GM12878 (cell line): ENCODE measurements at regions not wholly inside any gene's neighbourhood (a gene's known extent, or its start where the extent isn't known, plus 50 kb on each side); places are given as distances from the start of the nearest gene placed in this dataset.

ENCODE experiments used
- ATAC-seq: fragments of 200-7000 bp; cut with Tn5 transposase; 3 replicates; pipeline ENCODE4 v1.9.1; 2020; ENCODE audit warnings: mild to moderate bottlenecking, moderate library complexity
- BruUV-seq: library from RNA; stranded (reverse); fragments of 400-500 nt; replicated peaks from 2 replicates; lab custom pipeline; 2021; lab: Mats Ljungman, UMichigan
- CTCF ChIA-PET: fragments of 300-600 bp; sonication (Branson Sonifier 250); formaldehyde crosslinking; extraction: SDS; loops from one replicate; lab custom pipeline; 2021; ENCODE audit warnings: inconsistent platforms; lab: Yijun Ruan, JAX
- POLR2A ChIA-PET: fragments of 350-600 bp; formaldehyde crosslinking; extraction: SDS; loops from one replicate; lab custom pipeline; 2021; ENCODE audit warnings: inconsistent platforms; lab: Charles Lee
- RAD21 ChIA-PET: fragments of 300-600 bp; sonication (Branson Sonifier 250); formaldehyde crosslinking; loops from one replicate; lab custom pipeline; 2023; ENCODE audit warnings: antibody characterized with exemption; ENCODE audit not compliant: unreplicated experiment; lab: Charles Lee
- SMC1A ChIA-PET: fragments of 300-600 bp; sonication (Branson Sonifier 250); formaldehyde crosslinking; loops from one replicate; lab custom pipeline; 2023; ENCODE audit not compliant: unreplicated experiment, uncharacterized antibody; lab: Charles Lee
- DNase-seq: peaks from one replicate; pipeline ENCODE4 v3.0.0-alpha.2; 2011; ENCODE audit warnings: low read depth, low spot score
- FAIRE-seq: peaks from 3 replicates; lab custom pipeline; 2011; peaks lifted over from hg19 to GRCh38; lab: Jason Lieb, UNC
- H2AFZ ChIP-seq: 2 replicates; pipeline ENCODE4 v1.6.0; 2011; ENCODE audit warnings: low read depth, low read length, control low read depth; ENCODE audit not compliant: control insufficient read depth
- H3K27ac ChIP-seq: 2 replicates; pipeline ENCODE4 v1.5.1; 2011; ENCODE audit warnings: control low read depth; ENCODE audit not compliant: control insufficient read depth, insufficient read depth
- H3K27me3 ChIP-seq, 2 experiments: replicated peaks in 1 of 2; 2 replicates each; pipeline versions ENCODE4 v1.6.0 to v1.6.1; 2011; ENCODE audit warnings: low read length in 1 of 2; ENCODE audit not compliant: control insufficient read depth in 2 of 2, insufficient read depth in 2 of 2
- H3K36me3 ChIP-seq, 2 experiments: 2 replicates each; pipeline ENCODE4 v1.5.1; 2011; ENCODE audit warnings: low read length in 1 of 2; ENCODE audit not compliant: control insufficient read depth in 2 of 2, insufficient read depth in 2 of 2
- H3K4me1 ChIP-seq: 2 replicates; pipeline ENCODE4 v1.6.1; 2011; ENCODE audit warnings: mild to moderate bottlenecking, low read length, moderate library complexity, mixed read lengths; ENCODE audit not compliant: control insufficient read depth, insufficient read depth
- H3K4me2 ChIP-seq: 2 replicates; pipeline ENCODE4 v1.6.0; 2011; ENCODE audit warnings: control low read depth; ENCODE audit not compliant: control insufficient read depth, insufficient read depth
- H3K4me3 ChIP-seq: fragments of 200-600 bp; sonication (generic); 2 replicates; pipeline ENCODE4 v1.5.1; 2016
- H3K79me2 ChIP-seq: 2 replicates; pipeline ENCODE4 v1.6.0; 2011; ENCODE audit warnings: low read length; ENCODE audit not compliant: control insufficient read depth, insufficient read depth
- H3K9ac ChIP-seq: 2 replicates; pipeline ENCODE4 v1.8.0; 2011; ENCODE audit warnings: low read length, control low read depth, mixed read lengths; ENCODE audit not compliant: control insufficient read depth, insufficient read depth
- H3K9me3 ChIP-seq: replicated peaks from 3 replicates; pipeline ENCODE4 v1.5.1; 2011; ENCODE audit warnings: mild to moderate bottlenecking, low read length; ENCODE audit not compliant: control insufficient read depth, insufficient read depth
- H4K20me1 ChIP-seq: 2 replicates; pipeline ENCODE4 v1.6.0; 2011; ENCODE audit not compliant: control insufficient read depth, insufficient read depth
- ASH2L ChIP-seq: fragments of 300-600, 200-600 bp; sonication (generic); IDR thresholded peaks from 2 replicates; pipeline ENCODE4 v1.6.1; 2017; ENCODE audit warnings: low read depth, mild to moderate bottlenecking, borderline replicate concordance
- BACH1 ChIP-seq: fragments of 450-650 bp; IDR thresholded peaks from 2 replicates; pipeline ENCODE4 v1.6.1; 2017; ENCODE audit warnings: mild to moderate bottlenecking, borderline replicate concordance
- CREB1 ChIP-seq: IDR thresholded peaks from 2 replicates; pipeline ENCODE4 v1.6.1; 2012; ENCODE audit warnings: low read depth, mild to moderate bottlenecking, inconsistent platforms
- CREM ChIP-seq: IDR thresholded peaks from 2 replicates; pipeline ENCODE4 v1.6.1; 2014; ENCODE audit warnings: antibody characterized with exemption, low read depth
- IRF4 ChIP-seq: IDR thresholded peaks from 2 replicates; pipeline ENCODE4 v1.6.1; 2011; ENCODE audit warnings: low read depth, low read length
- KAT2A ChIP-seq: conservative IDR thresholded peaks from 2 replicates; pipeline ENCODE4 v1.6.1; 2011; ENCODE audit warnings: low read depth, low read length; ENCODE audit not compliant: control insufficient read depth
- KLF5 ChIP-seq: fragments of 450-650 bp; IDR thresholded peaks from 2 replicates; pipeline ENCODE4 v1.6.1; 2014; ENCODE audit warnings: mild to moderate bottlenecking; ENCODE audit not compliant: partially characterized antibody
- NR2F1 ChIP-seq: fragments of 450-650 bp; conservative IDR thresholded peaks from 2 replicates; pipeline ENCODE4 v1.6.1; 2017; ENCODE audit warnings: mild to moderate bottlenecking
- PML ChIP-seq: IDR thresholded peaks from 2 replicates; pipeline ENCODE4 v1.6.1; 2012; ENCODE audit warnings: low read length, inconsistent platforms
- STAT3 ChIP-seq: IDR thresholded peaks from 2 replicates; pipeline ENCODE4 v1.6.1; 2011; ENCODE audit warnings: low read depth, low read length, improper control_type of control experiment
- TAF1 ChIP-seq: IDR thresholded peaks from 2 replicates; pipeline ENCODE4 v1.6.1; 2011; ENCODE audit warnings: mild to moderate bottlenecking, low read depth, low read length, borderline replicate concordance
- YBX1 ChIP-seq: fragments of 450-650 bp; IDR thresholded peaks from 2 replicates; pipeline ENCODE4 v1.6.1; 2016; ENCODE audit warnings: antibody characterized with exemption
- YY1 ChIP-seq: IDR thresholded peaks from 2 replicates; pipeline ENCODE4 v1.6.1; 2011; ENCODE audit warnings: low read depth, mild to moderate bottlenecking, low read length
- WGBS: methylation state at CpG from one replicate; pipeline ENCODE4 v1.1.6; 2016; ENCODE audit warnings: low lambda C conversion rate; ENCODE audit not compliant: insufficient replicate concordance, insufficient coverage; ENCODE audit errors: missing lambda C conversion rate; 5-methylcytosine and 5-hydroxymethylcytosine counted together
- in situ Hi-C: fragments of 300-500 bp; cut with MboI; formaldehyde crosslinking; loops from 9 replicates; pipeline ENCODE4 v1.14.3; 2018; ENCODE audit warnings: mixed read lengths
- intact Hi-C: fragments of 100-400 bp; cut with micrococcal nuclease; formaldehyde crosslinking; loops from one replicate; pipeline ENCODE4 v1.14.2; 2022; ENCODE audit not compliant: unreplicated experiment
- TF ChIP-seq, protein P1 (sequence below), 3 experiments: IDR thresholded peaks in 2 of 3; conservative IDR thresholded peaks in 1 of 3; 2 replicates each; pipeline ENCODE4 v1.5.1; 2011; ENCODE audit warnings: low read depth in 3 of 3, low read length in 3 of 3, mild to moderate bottlenecking in 3 of 3, control low read depth in 2 of 3, moderate library complexity in 2 of 3, inconsistent platforms in 1 of 3, mixed read lengths in 1 of 3; ENCODE audit not compliant: control insufficient read depth in 2 of 3, insufficient read depth in 1 of 3; ENCODE audit errors: extremely low read depth in 1 of 3
- TF ChIP-seq, protein P2 (sequence below): fragments of 450-650 bp; conservative IDR thresholded peaks from 2 replicates; pipeline ENCODE4 v1.6.1; 2017; ENCODE audit warnings: mild to moderate bottlenecking, moderate library complexity

DNA sequence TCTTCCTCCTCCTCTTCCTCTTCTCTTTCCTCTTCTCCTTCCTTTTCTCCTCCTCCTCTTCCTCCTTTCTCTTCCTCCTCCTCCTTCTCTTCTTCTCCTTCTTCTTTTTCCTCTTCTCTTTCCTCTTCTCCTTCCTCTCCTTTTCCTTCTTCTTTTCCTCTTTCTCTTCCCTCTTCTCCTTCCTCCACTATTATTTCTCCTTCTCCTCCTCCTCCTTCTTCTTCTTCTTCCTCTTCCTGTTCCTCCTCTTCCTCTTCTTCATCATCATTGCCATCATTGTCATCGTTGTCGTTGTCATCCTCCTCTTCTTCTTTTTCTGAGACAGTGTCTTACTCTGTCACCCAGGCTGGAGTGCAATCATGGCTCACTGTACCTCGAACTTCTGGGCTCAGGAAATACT lies 256.3 kb upstream of the SOX4 start:
- no peak overlapping the region for H2AFZ ChIP-seq
- FAIRE-seq (no peak), ATAC-seq (no peak), DNase-seq (no peak)
- in situ Hi-C loops = no loop called here
- WGBS = 20% methylated on average over 3 of the region's 3 CpGs
- intact Hi-C loops = no loop called here
- no TSS peak for BruUV-seq
- no peak for TF ChIP-seq YBX1
- TF ChIP-seq CREB1 = no peak
- TF ChIP-seq CREM = no peak
- no peak for TF ChIP-seq KLF5
- TF ChIP-seq, protein P1, sequence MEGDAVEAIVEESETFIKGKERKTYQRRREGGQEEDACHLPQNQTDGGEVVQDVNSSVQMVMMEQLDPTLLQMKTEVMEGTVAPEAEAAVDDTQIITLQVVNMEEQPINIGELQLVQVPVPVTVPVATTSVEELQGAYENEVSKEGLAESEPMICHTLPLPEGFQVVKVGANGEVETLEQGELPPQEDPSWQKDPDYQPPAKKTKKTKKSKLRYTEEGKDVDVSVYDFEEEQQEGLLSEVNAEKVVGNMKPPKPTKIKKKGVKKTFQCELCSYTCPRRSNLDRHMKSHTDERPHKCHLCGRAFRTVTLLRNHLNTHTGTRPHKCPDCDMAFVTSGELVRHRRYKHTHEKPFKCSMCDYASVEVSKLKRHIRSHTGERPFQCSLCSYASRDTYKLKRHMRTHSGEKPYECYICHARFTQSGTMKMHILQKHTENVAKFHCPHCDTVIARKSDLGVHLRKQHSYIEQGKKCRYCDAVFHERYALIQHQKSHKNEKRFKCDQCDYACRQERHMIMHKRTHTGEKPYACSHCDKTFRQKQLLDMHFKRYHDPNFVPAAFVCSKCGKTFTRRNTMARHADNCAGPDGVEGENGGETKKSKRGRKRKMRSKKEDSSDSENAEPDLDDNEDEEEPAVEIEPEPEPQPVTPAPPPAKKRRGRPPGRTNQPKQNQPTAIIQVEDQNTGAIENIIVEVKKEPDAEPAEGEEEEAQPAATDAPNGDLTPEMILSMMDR (IDR thresholded peaks at IDR 0.05 in 2 of 3, conservative IDR thresholded peaks at IDR 0.05 in 1 of 3; ENCODE audit: control insufficient read depth in 2 of 3, extremely low read depth in 1 of 3, insufficient read depth in 1 of 3, low read depth in 3 of 3, low read length in 3 of 3) = no peak
- TF ChIP-seq STAT3 = no peak
- no peak for TF ChIP-seq BACH1
- no peak for TF ChIP-seq NR2F1
- no peak for TF ChIP-seq KAT2A
- TF ChIP-seq, protein P2, sequence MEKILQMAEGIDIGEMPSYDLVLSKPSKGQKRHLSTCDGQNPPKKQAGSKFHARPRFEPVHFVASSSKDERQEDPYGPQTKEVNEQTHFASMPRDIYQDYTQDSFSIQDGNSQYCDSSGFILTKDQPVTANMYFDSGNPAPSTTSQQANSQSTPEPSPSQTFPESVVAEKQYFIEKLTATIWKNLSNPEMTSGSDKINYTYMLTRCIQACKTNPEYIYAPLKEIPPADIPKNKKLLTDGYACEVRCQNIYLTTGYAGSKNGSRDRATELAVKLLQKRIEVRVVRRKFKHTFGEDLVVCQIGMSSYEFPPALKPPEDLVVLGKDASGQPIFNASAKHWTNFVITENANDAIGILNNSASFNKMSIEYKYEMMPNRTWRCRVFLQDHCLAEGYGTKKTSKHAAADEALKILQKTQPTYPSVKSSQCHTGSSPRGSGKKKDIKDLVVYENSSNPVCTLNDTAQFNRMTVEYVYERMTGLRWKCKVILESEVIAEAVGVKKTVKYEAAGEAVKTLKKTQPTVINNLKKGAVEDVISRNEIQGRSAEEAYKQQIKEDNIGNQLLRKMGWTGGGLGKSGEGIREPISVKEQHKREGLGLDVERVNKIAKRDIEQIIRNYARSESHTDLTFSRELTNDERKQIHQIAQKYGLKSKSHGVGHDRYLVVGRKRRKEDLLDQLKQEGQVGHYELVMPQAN = no peak
- TF ChIP-seq PML = no peak
- TF ChIP-seq YY1 = no peak
- no peak for TF ChIP-seq ASH2L
- no peak for TF ChIP-seq TAF1
- TF ChIP-seq IRF4 = no peak
- no peaks in the 10 kb centered on the region for H4K20me1 ChIP-seq
- no peaks in the 10 kb centered on the region for H3K79me2 ChIP-seq
- no peaks in the 10 kb centered on the region for H3K4me1 ChIP-seq
- no peaks in the 10 kb centered on the region for H3K9me3 ChIP-seq
- H3K36me3 ChIP-seq = no peaks in the 10 kb centered on the region
- H3K27ac ChIP-seq = no peak overlapping the region
- ChIA-PET SMC1A (interaction anchor here (0.5 kb wide), 1 partner anchor 90 kb away, joined by 3 read pairs; no protein-coding TSS in a partner anchor), POLR2A (no interaction called here), CTCF (no interaction called here), RAD21 (no interaction called here)
- no peaks in the 10 kb centered on the region for H3K27me3 ChIP-seq
- no peak overlapping the region for H3K4me3 ChIP-seq
- H3K4me2 ChIP-seq = no peak overlapping the region
- no peak overlapping the region for H3K9ac ChIP-seq
